GM21447 (cell line): ENCODE measurements at regions not wholly inside any gene's neighbourhood (a gene's known extent, or its start where the extent isn't known, plus 50 kb on each side); places are given as distances from the start of the nearest gene placed in this dataset.

Experiments used
- ATAC-seq: cut with Tn5 transposase; IDR thresholded peaks from one replicate; pipeline ENCODE4 v1.9.1; 2021; ENCODE audit not compliant: unreplicated experiment

- ATAC-seq: no peak
Observed at GRCh38 chr5:6868171-6868570, 154.9 kb downstream of the TENT4A start.

GRCh38 chr5:6868575-6869215, 155.5 kb downstream of the TENT4A start:
- ATAC-seq: no peak

- ATAC-seq: no peak
Observed at GRCh38 chr5:6869677-6870076, 156.4 kb downstream of the TENT4A start.

GRCh38 chr5:6872441-6873160, 159.4 kb downstream of the TENT4A start:
- no peak for ATAC-seq

- no peak for ATAC-seq
Observed at GRCh38 chr5:6873359-6873758, 160.1 kb downstream of the TENT4A start.

GRCh38 chr5:6875376-6875775, 162.1 kb downstream of the TENT4A start:
- ATAC-seq: no peak

GRCh38 chr5:6877986-6878828, 165.0 kb downstream of the TENT4A start:
- ATAC-seq: no peak

GRCh38 chr5:6885581-6885980, 172.3 kb downstream of the TENT4A start:
- no peak for ATAC-seq

GRCh38 chr5:6886866-6887265, 173.6 kb downstream of the TENT4A start:
- ATAC-seq: no peak

GRCh38 chr5:6889030-6889429, 175.8 kb downstream of the TENT4A start:
- ATAC-seq: no peak

GRCh38 chr5:6899221-6899620, 186.0 kb downstream of the TENT4A start:
- no peak for ATAC-seq

- no peak for ATAC-seq
Observed at GRCh38 chr5:6900247-6901227, 187.3 kb downstream of the TENT4A start.

- ATAC-seq: no peak
Observed at GRCh38 chr5:6902094-6902493, 188.9 kb downstream of the TENT4A start.

GRCh38 chr5:6902597-6902996, 189.4 kb downstream of the TENT4A start:
- no peak for ATAC-seq

- ATAC-seq: no peak
Observed at GRCh38 chr5:6903934-6904333, 190.7 kb downstream of the TENT4A start.

GRCh38 chr5:6904860-6905259, 191.6 kb downstream of the TENT4A start:
- ATAC-seq: no peak

GRCh38 chr5:6905423-6905822, 192.2 kb downstream of the TENT4A start:
- no peak for ATAC-seq

GRCh38 chr5:6905883-6906282, 192.7 kb downstream of the TENT4A start:
- ATAC-seq: no peak

- no peak for ATAC-seq
Observed at GRCh38 chr5:6907320-6907918, 194.2 kb downstream of the TENT4A start.

GRCh38 chr5:6909901-6910300, 196.7 kb downstream of the TENT4A start:
- ATAC-seq: no peak
